UCSD-AML1 (cell line): ENCODE measurements at regions not wholly inside any gene's neighbourhood (a gene's known extent, or its start where the extent isn't known, plus 50 kb on each side); places are given as distances from the start of the nearest gene placed in this dataset.

ENCODE experiments used
- DNase-seq: peaks from one replicate; lab custom pipeline; 2025; ENCODE audit not compliant: unreplicated experiment; lab: John Stamatoyannopoulos, UW

DNA sequence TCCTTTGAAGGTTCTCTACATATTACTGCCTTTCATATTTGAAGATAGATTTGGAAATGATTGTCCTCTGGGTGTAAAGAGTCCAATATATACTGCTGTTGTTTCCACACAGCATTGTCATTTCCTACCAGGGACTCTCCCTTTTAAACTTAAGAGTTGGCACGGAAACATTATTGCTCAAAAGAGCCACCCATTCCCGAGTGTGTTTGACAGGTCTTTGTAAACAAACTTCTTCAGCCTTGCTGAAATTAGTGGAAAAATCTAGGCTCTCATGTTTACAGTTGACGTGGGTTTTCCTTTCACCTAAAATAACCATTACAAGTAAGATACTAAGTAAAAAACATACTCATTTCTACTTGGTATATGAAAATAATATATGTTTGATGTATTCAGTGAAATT lies 111.4 kb upstream of the LIMCH1 start:
- no peak for DNase-seq

DNA sequence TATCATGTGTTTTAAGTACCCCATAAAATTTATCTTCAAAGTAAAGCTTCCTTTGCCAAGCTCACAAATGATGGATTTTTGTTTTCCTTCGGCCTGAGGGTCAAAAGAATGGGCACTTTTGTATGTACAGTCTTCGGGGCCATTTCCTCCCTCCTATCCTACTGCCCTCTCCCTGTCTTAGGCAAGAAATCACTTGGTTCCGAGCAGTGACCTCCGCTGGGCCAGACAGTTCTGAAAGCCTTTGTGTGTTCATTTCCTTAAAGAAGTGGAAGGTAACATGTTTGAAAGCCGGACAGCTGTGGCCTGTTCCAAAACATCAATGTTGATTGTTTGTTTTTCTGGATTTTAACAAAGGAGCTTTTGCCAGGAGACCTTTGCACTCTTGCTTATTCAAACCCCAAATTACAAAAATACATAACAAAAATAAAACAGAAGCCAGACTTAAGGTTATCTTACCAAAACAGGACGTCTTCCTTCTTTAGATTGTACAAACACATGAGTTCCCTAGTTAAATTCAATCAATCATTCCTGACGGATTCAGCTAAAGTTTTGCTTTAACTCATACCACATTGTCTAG lies 110.6 kb upstream of the LIMCH1 start:
- no peak for DNase-seq

DNA sequence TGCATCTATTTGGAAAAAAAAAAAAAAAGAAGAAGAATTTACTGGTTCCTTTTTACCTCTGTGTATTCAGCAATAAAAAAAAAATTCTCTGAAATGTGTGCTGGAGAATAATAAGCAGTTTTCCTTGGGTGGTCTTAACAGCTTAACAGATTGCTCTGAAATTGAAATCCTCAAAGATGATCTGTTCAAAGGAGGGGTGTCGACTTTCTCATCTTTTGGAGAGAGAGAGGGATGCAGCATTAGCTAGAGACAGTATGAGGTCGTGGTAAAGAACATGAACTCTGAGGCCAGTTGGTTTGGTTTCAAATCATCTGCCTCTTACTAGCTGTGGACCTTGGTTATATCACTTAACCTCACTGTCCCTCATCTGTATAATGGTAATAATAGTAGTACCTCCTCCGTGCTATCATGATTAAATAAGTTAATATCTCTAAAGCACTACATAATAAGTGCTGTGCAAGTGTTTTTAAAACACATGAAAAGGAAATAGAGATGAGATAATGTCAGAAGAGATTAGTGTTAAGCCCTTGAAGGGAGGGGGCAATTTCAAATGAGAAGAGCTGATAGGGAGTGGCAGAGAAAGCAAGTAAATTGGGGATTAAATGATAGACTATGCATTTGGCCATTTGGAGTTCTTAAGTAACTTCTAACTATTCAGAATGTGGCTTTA lies 109.9 kb upstream of the LIMCH1 start:
- no peak for DNase-seq

DNA sequence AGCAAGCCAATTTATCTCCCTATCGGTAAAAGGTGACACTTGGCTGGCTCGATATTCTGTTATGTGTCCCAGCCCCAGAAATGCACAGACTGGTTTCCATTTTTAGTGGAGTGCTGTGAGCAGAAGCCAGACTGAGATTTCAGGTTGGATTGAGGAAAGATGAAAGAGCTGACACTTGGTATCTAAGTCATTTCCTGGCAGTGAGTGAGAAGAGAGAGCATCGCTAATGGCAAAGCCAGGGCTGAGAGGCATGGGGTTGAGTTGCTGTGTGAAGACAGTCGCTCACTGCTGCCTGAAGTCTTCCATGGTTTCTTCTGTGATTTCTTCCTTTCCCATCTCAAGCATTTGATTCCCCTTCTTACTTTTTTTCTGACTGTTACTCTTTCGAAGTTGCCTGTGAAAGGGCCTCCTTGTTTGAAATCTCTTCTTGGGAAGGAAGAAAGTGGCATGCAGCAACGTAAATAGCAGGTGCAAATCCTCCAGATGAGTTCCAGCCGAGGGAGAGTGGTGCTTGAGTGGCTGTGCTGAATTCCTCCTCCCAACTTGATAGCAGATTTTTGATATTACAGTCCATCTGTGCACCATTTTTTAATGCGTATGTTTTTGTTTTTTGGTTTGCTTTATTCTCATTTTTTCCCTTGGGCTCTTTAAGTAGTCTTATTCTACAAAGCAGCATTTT lies 109.2 kb upstream of the LIMCH1 start:
- no peak for DNase-seq

DNA sequence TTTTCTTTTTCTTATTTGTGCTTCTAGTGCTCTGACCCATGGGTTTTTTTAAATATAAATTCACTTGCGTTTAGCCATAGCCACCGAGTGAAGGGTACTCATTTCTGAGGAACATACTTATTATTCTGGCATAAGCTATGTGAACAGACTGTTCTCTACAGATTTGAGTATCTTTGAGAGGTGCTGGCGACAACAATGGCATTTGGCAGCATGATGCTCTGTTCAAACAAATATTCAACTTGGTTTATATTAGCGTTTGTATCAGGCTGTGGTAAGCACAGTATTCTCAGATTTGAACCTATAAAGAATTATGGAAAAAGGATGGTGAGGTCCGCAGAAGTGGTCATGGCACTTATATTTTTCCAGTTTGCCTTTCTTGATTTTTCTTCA lies 108.7 kb upstream of the LIMCH1 start:
- no peak for DNase-seq

DNA sequence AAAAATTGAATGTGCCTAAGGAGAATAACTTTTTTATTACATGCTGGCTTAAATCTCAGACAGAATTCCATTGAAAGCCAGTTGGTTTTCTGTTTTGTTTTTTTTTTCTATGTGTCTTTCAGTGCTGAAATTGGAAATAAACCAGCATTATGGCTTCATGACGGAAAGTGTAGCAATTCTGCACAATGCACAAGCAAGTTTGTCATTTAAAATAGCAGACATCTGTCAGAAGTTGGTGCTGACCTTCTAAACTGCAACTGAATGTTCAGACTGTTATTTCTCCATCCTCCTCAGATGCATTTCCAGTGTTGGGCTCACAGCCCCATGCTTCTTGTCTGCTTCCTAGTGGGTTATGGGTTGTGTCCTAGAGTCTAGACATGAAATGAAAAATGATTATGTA lies 107.2 kb upstream of the LIMCH1 start:
- DNase-seq = no peak

DNA sequence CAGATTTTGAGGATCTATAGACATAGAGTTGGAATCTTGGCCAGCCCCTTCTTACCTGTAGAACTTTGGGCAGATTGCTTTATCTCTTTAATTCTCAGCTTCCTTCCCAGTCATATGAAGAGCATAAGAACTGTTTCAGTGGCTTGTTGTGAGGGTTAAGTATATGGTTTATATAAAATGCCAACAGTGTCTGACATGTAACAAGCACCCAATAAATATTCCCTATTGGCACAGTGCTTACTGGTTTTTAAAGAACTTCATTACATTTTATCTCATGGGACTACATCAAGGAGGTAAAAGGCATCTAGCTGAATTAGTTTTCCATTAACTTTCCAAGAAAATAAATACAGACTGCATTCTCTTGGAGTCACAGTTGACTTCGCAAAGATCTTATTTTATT lies 106.7 kb upstream of the LIMCH1 start:
- DNase-seq = no peak

DNA sequence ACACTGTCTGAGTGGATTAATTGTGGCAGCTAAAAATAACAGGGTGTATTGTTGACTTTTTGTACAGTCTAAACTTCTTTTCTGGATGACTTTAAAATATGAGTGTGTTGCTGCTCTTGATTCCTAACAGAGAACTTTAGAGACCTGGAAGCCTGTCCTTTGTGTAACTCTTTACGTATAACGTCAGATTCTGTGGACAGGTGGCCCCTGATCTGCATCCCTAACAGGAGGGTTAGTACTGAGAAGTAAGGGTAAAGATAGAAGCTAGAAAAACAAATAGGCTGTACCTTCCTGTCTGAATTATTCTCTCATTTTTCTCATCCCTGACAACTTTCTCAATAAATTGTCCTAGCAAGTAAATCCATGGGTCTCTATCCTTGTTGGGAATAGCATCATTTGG lies 105.7 kb upstream of the LIMCH1 start:
- DNase-seq = no peak

DNA sequence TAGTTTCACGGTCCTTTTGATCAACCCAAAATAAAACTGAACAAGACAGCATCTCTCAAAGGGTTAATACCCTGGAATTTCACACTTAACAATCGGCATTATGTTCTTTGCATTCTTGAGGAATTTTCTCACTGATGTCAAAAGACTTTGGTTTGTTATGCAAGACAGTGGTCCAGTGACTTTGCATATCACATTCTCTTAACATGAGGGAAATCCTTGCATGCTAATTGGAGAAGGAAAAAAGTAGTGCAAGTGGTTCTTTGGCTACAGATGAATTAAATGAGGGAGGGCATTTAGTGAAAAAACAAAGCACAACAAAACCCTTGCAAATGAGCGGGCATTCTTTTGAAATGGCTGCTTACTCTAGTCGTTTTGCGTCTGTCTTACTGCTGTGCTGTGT lies 105.1 kb upstream of the LIMCH1 start:
- DNase-seq = no peak

DNA sequence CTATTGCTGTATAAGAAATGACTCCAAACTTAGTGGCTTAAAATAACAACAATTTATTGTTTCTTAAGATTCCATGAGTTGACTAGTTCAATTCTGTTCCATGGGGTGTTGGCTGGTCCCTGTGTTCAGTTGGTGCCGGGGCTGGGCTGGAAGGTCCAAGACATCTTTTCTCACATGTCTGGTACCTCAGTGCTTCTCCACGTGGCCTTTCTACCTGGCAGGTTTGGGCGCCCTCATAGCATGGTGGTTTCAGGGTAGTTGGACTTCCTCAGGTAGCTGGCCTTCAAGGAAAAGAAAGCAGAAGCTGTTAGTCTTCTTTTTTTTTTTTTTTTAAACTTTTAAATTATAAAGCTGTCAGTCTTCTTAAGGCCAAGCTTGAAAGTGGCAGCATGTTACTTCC lies 104.6 kb upstream of the LIMCH1 start:
- no peak for DNase-seq

DNA sequence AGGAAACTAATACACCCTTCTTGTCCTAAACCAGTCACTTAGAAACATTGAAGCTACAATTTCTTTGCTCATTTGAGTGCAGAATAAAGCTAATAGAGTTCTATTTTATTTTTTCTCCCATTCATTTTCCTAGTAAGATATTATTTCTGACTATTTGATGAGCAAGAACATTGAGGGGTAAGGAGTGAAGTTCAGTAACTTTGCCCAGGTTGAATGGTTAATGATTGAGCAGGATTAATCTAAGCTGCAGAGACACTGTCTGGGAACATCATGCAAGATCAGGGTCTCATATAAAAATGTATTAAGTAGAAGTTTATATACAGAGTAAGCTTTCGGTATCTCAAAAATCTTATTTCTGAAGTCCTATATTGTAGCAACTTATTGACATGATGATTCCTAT lies 102.4 kb upstream of the LIMCH1 start:
- DNase-seq = no peak

DNA sequence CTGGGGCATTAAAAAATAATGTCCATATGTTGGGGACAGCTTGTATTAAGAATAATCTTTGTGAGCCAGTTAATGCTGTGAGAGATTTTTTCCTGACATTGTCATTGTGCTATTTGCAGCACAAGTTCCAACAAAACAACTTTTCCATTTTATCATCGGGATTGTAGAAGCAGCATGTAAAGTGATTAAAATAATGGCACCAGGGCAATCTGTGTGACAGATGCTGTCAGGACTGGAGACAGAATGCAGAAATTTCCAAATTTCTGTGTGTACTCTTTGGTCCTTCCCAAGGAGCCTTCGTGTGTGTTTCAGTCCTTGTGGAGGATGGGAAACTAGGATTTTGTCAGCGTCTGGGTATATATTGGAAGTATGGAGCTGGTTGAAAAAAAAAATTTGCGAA lies 101.5 kb upstream of the LIMCH1 start:
- no peak for DNase-seq

DNA sequence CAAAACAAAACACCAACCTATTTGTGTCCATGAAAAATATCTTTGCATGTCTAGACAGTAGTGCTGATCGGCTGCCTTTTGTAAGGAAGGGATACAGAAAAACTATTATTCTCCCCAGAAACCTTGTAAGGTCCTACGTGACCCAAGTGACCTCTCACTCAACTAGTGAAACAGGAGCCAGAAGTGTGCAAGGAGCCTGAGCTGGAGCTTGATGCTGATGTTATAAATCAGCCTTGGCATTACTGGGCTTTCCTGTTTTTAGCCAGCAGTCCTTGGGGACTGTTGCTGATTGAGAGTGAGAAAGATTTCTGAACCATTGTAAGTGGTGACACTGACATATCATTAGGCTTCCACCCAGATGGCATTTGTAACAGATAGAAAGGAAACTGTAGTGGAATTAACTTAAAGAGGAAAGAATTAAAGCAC lies 100.8 kb upstream of the LIMCH1 start:
- no peak for DNase-seq

DNA sequence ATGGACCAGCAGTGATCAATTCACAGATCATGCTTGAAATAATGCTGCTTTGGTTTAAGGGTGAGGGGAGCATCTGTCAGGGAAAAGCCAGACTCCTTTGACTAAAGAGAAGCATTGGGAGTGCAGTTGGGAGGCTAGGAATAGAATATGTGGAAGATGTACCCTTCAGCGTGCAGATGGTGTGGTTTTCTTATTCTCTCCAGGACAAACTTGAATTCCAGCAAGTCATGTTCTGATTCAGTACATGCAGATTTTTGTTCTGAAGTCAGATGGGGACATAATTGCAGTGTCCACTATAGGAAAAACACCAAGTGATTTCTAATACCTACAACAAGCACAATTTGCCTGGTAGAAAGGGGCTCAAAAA lies 99.0 kb upstream of the LIMCH1 start:
- no peak for DNase-seq

DNA sequence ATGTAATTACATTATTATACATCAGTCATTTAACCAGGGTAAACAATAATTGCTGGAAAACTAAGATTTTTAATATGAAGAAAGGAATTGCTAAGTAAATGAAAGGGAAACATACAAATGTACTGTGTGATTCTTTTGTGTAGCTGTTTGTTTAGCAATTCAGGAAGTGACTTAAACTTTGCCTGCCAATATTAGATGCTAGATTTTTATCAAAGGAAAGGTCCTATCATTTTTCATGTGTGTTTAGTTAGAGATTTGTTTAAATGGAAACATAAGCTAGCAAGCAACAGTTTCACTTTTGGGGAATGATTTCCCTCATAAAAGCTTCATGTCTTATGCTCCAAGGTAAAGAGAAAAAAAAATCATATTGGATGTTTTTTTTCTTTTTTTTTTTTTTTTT lies 95.1 kb upstream of the LIMCH1 start:
- no peak for DNase-seq

DNA sequence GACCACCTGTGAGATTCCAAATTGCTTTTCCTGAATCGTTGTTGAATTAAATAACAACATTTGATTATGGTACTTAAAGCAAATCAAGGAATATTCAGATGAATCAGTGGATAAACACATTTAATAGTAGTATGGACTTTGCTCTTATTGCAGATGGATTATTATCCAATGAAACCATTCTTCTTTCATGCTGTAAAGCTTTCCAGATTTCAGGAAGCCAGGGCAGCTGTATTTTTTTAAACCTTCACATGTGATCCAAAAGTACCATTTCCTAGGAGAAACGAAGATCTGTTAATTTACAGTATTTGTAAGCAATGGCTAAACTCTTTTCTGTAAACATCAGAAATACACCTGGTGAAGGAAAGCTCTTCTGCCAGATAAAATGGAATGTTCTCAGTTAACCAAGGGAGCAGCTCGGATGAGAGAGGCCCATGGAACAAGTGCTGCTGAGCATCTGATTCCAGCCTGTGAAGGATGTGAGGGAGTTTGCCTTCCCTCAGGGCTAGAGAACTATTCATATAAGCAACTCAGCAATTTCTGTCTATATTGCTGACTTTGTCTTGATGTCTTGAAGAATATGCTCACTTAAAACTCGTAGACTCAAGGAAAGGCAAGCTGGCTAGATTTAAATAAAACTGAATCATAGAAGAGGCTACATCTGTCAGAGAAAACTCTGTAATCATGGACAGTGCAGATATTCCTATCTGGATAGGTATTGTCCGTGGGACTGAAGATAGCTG lies 94.4 kb upstream of the LIMCH1 start:
- no peak for DNase-seq

DNA sequence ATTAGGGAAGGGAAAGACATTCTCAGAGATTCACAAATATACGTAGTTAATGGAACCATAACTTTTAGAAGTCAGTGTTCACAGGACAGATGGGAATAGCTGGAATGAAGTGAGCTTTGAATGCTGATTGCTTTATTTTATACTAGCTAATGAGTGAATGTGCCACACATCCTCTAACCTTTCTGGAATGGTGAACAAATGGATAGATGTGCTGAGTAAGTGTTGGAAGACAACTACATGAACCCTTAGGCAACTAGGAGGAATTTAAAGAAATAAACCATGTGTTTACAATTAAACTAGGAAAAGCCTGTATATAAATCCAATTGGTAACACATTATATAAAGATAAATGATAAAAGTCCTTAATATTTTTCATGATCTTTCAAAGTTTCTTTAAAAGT lies 91.6 kb upstream of the LIMCH1 start:
- DNase-seq = no peak

DNA sequence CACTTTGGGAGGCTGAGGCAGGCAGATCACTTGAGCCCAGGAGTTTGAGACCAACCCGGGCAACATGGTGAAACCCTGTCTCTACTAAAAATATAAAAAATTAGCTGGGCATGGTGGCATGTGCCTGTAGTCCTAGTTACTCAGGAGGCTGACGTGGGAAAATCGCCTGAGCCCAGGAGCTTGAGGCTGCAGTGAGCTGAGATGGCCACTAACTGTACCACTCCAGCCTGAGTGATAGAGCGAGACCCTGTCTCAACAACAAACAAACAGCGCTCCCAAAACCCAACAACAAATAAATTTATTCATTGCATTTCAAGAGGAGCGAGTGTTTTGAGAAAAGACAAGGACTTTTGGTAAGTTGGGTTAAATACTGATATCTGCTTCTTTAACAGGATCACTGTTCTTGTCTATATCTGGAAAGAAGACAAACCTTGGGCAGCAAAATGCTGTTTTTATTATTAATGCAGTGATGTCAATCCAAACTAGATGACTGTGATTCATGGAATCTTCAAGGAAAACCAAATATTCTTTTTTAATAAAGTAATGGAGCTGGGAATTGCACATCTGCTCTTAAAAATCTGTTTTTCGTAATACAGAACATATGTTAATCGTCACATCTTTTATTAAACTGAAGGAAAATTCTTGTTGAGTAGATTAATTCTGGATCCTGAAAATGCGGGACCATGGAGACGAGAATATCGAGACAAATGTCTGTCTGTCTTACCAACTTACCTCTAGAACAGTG lies 90.8 kb upstream of the LIMCH1 start:
- DNase-seq = no peak

DNA sequence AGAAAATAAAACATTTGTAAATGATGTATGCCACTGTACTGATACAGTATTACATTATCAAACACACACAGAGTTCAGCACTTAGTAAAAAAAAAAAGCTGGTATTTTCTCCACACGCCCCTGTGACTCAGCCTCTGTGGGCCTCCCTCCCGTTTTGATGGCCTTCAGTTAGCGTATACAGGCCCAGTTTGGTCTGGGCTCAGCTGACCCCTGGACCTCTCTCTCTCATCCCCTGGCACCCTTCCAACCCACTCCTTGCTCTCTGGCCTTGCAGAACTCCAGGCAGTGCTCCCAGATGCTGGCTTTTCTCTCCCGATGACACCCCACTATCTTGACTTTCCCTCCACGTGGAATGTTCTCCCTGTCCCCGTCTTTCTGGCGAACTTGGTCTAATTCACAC lies 89.0 kb upstream of the LIMCH1 start:
- DNase-seq = no peak

DNA sequence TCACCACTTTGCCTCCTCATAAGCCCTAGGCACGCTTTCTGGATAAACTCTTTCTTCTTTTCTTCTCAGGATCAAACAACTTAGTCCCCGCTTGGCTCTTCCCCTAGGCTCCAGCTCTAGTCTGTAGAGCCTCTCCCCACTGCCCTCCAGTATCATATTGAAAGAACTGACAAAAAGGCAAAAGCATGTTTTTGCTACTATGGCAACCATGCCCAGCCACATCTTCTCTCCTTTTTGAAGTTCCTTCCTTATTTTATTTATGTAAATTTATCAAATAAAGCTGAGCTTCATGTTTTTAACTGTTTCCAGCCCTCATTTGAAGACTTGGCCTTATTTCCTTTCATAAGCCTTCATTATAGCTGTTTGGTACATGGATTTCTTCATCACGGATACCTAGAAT lies 86.0 kb upstream of the LIMCH1 start:
- no peak for DNase-seq

DNA sequence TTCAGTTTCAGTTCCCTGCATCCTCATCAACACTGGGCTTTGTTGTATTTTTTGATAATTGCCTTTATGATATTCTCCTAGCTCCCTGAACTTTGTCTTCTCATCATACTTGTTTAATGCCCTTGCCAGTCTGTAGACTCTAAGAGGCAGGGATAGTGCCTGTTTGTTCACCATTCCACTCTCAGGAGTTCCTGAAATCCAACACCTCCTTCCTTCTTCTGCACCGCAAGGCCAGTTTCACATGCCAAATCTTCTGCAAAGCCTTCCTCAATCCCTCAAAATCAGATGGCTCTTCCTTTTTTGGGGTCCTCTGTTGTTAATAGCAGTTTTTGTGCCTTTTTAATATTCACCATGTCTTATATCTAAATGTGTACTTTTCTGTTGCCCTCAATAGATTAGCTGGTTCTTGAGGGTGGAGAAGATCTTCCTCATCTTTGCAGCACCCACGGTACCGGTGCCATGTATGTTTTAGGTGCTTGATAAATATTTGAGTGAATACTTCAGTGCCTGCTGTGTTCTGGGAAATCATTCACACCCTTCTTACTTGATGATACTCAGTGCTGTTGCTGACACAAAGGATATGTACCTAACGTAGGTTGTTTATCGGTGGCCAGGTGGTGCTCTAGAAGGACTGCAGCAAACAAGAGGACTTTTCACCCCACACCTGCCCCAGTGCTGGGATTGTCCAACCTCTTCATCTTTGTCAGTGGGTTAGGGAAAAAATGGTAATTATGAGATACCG lies 85.3 kb upstream of the LIMCH1 start:
- DNase-seq = no peak
